ENCODE measurements at regions not wholly inside any gene's neighbourhood (a gene's known extent, or its start where the extent isn't known, plus 50 kb on each side); places are given as distances from the start of the nearest gene placed in this dataset.

GRCh38 chr10:61318429-61318828 is 134.8 kb downstream of the TMEM26 start:
- TF ChIP-seq BHLHE40 (IDR thresholded peaks at IDR 0.05; ENCODE audit: borderline replicate concordance) (no peak), ELF4 (IDR thresholded peaks at IDR 0.05) (no peak), FOXA1 (IDR thresholded peaks at IDR 0.05) (no peak), FOXM1 (IDR thresholded peaks at IDR 0.05; ENCODE audit: borderline replicate concordance) (no peak), TARDBP (IDR thresholded peaks at IDR 0.05) (no peak), SUZ12 (IDR thresholded peaks at IDR 0.05) (no peak)
- TF ChIP-seq, protein P1, sequence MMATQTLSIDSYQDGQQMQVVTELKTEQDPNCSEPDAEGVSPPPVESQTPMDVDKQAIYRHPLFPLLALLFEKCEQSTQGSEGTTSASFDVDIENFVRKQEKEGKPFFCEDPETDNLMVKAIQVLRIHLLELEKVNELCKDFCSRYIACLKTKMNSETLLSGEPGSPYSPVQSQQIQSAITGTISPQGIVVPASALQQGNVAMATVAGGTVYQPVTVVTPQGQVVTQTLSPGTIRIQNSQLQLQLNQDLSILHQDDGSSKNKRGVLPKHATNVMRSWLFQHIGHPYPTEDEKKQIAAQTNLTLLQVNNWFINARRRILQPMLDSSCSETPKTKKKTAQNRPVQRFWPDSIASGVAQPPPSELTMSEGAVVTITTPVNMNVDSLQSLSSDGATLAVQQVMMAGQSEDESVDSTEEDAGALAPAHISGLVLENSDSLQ (IDR thresholded peaks at IDR 0.05), result no peak
